SKM-1 treated with dmso at 0.1 percent for 144 hours (cell line): ENCODE measurements at regions not wholly inside any gene's neighbourhood (a gene's known extent, or its start where the extent isn't known, plus 50 kb on each side); places are given as distances from the start of the nearest gene placed in this dataset.
"Not testable (repeated sequence)": the region's sequence is repeated elsewhere in the genome, so short reads cannot be mapped to it uniquely, and the experiment has no call there.

Experiments
- DNase-seq: peaks from one replicate; lab custom pipeline; 2025; ENCODE audit not compliant: unreplicated experiment; lab: John Stamatoyannopoulos, UW

GRCh38 chr4:44985938-44986337 is 259.6 kb upstream of the GNPDA2 start:
- DNase-seq: no peak

- no peak for DNase-seq
Observed at GRCh38 chr4:44985152-44985551, 258.8 kb upstream of the GNPDA2 start.

- no peak for DNase-seq
Observed at GRCh38 chr4:44984083-44984482, 257.7 kb upstream of the GNPDA2 start.

- DNase-seq: no peak
Observed at GRCh38 chr4:44983083-44983482, 256.7 kb upstream of the GNPDA2 start.

GRCh38 chr4:44978020-44978419 is 251.7 kb upstream of the GNPDA2 start:
- no peak for DNase-seq

- DNase-seq: no peak
Observed at GRCh38 chr4:44965435-44966095, 239.2 kb upstream of the GNPDA2 start.

- not testable (repeated sequence) for DNase-seq
Observed at GRCh38 chr4:44964086-44964485, 237.7 kb upstream of the GNPDA2 start.

GRCh38 chr4:44961001-44961755 is 234.8 kb upstream of the GNPDA2 start:
- no peak for DNase-seq

- DNase-seq: no peak
Observed at GRCh38 chr4:44931720-44932119, 205.4 kb upstream of the GNPDA2 start.

- no peak for DNase-seq
Observed at GRCh38 chr4:44928785-44929184, 202.4 kb upstream of the GNPDA2 start.

GRCh38 chr4:44927399-44928380 is 201.3 kb upstream of the GNPDA2 start:
- peak; percentile 15 for DNase-seq

- no peak for DNase-seq
Observed at GRCh38 chr4:44916411-44916810, 190.1 kb upstream of the GNPDA2 start.

GRCh38 chr4:44914748-44915147 is 188.4 kb upstream of the GNPDA2 start:
- DNase-seq: no peak

- no peak for DNase-seq
Observed at GRCh38 chr4:44914223-44914622, 187.9 kb upstream of the GNPDA2 start.

- no peak for DNase-seq
Observed at GRCh38 chr4:44912980-44913379, 186.6 kb upstream of the GNPDA2 start.

GRCh38 chr4:44908565-44908964 is 182.2 kb upstream of the GNPDA2 start:
- no peak for DNase-seq

- DNase-seq: no peak
Observed at GRCh38 chr4:44872246-44872645, 145.9 kb upstream of the GNPDA2 start.

- no peak for DNase-seq
Observed at GRCh38 chr4:44871133-44871532, 144.8 kb upstream of the GNPDA2 start.

- no peak for DNase-seq
Observed at GRCh38 chr4:44869985-44870384, 143.6 kb upstream of the GNPDA2 start.

GRCh38 chr4:44869222-44869882 is 143.0 kb upstream of the GNPDA2 start:
- DNase-seq: no peak

- peak; percentile 76 for DNase-seq
Observed at GRCh38 chr4:44861756-44862155, 135.4 kb upstream of the GNPDA2 start.
